Activated CD8-positive, alpha-beta memory T cell treated with anti-CD3 and anti-CD28 coated beads for 1 hour (primary cell): ENCODE measurements at regions not wholly inside any gene's neighbourhood (a gene's known extent, or its start where the extent isn't known, plus 50 kb on each side); places are given as distances from the start of the nearest gene placed in this dataset.

Experiments
- DNase-seq, 2 donors: peaks; one replicate each; pipeline ENCODE4 v3.0.0-alpha.2; 2020; ENCODE audit warnings: low read depth in 1 of 2; ENCODE audit errors: extremely low read depth in 1 of 2

GRCh38 chr10:44199991-44200655 lies 184.8 kb downstream of the CXCL12 start:
- no peak for DNase-seq

- DNase-seq, result no peak
These were observed 185.6 kb downstream of the CXCL12 start for GRCh38 chr10:44199267-44199666.

- DNase-seq, result no peak
These were observed 186.2 kb downstream of the CXCL12 start for GRCh38 chr10:44198780-44199097.

GRCh38 chr10:44198096-44198779 lies 186.7 kb downstream of the CXCL12 start:
- DNase-seq, result no peak

- no peak for DNase-seq
These were observed 187.3 kb downstream of the CXCL12 start for GRCh38 chr10:44197646-44198045.

GRCh38 chr10:44196336-44196735 lies 188.6 kb downstream of the CXCL12 start:
- no peak for DNase-seq

- no peak for DNase-seq
These were observed 188.9 kb downstream of the CXCL12 start for GRCh38 chr10:44196008-44196320.

GRCh38 chr10:44195112-44196007 lies 189.5 kb downstream of the CXCL12 start:
- no peak for DNase-seq

- DNase-seq, result no peak
These were observed 190.5 kb downstream of the CXCL12 start for GRCh38 chr10:44194435-44194834.

- DNase-seq, result no peak
These were observed 191.2 kb downstream of the CXCL12 start for GRCh38 chr10:44193567-44194220.

- DNase-seq, result no peak
These were observed 191.7 kb downstream of the CXCL12 start for GRCh38 chr10:44193166-44193565.

- DNase-seq, result no peak
These were observed 192.5 kb downstream of the CXCL12 start for GRCh38 chr10:44192435-44192834.

- DNase-seq, result no peak
These were observed 194.4 kb downstream of the CXCL12 start for GRCh38 chr10:44190541-44190940.

GRCh38 chr10:44186821-44187220 lies 198.1 kb downstream of the CXCL12 start:
- no peak for DNase-seq

- DNase-seq, result no peak
These were observed 198.7 kb downstream of the CXCL12 start for GRCh38 chr10:44186150-44186549.

GRCh38 chr10:44185315-44185666 lies 199.6 kb downstream of the CXCL12 start:
- DNase-seq, result no peak

- DNase-seq, result no peak
These were observed 200.1 kb downstream of the CXCL12 start for GRCh38 chr10:44184633-44185314.

GRCh38 chr10:44183667-44184632 lies 200.9 kb downstream of the CXCL12 start:
- no peak for DNase-seq

GRCh38 chr10:44182909-44183308 lies 202.0 kb downstream of the CXCL12 start:
- no peak for DNase-seq
